Stimulated activated effector memory CD8-positive, alpha-beta T cell treated with anti-CD3 and anti-CD28 coated beads, Interleukin-12 subunit alpha, Interleukin-12 subunit beta, amount 100 ng/mL, for 72 hours (primary cell): ENCODE measurements at regions not wholly inside any gene's neighbourhood (a gene's known extent, or its start where the extent isn't known, plus 50 kb on each side); places are given as distances from the start of the nearest gene placed in this dataset.

Source experiments
- ATAC-seq: fragments of 150-1000 bp; cut with Tn5 transposase; 2 replicates; pipeline ENCODE4 v1.10.0; 2021
- DNase-seq, 2 donors: peaks; one replicate each; pipeline ENCODE4 v3.0.0; 2021 to 2022; ENCODE audit warnings: low spot score in 2 of 2
- H3K27ac Mint-ChIP-seq: one replicate; pipeline ENCODE4 v1.8.0; 2022; ENCODE audit warnings: mild to moderate bottlenecking, mixed read lengths
- H3K36me3 Mint-ChIP-seq: one replicate; pipeline ENCODE4 v1.8.0; 2022; ENCODE audit warnings: mild to moderate bottlenecking, mixed read lengths
- H3K4me1 Mint-ChIP-seq: one replicate; pipeline ENCODE4 v1.8.0; 2022; ENCODE audit warnings: mixed read lengths
- H3K4me3 Mint-ChIP-seq: one replicate; pipeline ENCODE4 v1.8.0; 2022; ENCODE audit warnings: mild to moderate bottlenecking, mixed read lengths
- H3K9me3 Mint-ChIP-seq: one replicate; pipeline ENCODE4 v1.8.0; 2022; ENCODE audit warnings: mixed read lengths

GRCh38 chr7:16066805-16067459, 354.4 kb downstream of the CRPPA start:
- Mint-ChIP-seq H3K4me1 (peaks cover 4% of the 10 kb centered on the region), H3K36me3 (no peaks in the 10 kb centered on the region), H3K9me3 (no peaks in the 10 kb centered on the region), H3K27ac (no peak overlapping the region), H3K4me3 (no peak overlapping the region)
- ATAC-seq (no peak), DNase-seq (no peak)

GRCh38 chr7:16065939-16066338, 355.4 kb downstream of the CRPPA start:
- H3K4me3 Mint-ChIP-seq = no peak overlapping the region

GRCh38 chr7:16063716-16064675, 357.3 kb downstream of the CRPPA start:
- Mint-ChIP-seq H3K4me1 (peaks cover 10% of the 10 kb centered on the region), H3K36me3 (no peaks in the 10 kb centered on the region), H3K27ac (no peak overlapping the region), H3K9me3 (no peaks in the 10 kb centered on the region), H3K4me3 (no peak overlapping the region)
- DNase-seq (no peak), ATAC-seq (no peak)

More at GRCh38 chr7:16065939-16066338, 355.4 kb downstream of the CRPPA start:
- Mint-ChIP-seq H3K36me3 (no peaks in the 10 kb centered on the region), H3K4me1 (peaks cover 10% of the 10 kb centered on the region), H3K9me3 (no peaks in the 10 kb centered on the region), H3K27ac (no peak overlapping the region)
- ATAC-seq = no peak
- DNase-seq = no peak

- ATAC-seq (no peak), DNase-seq (no peak)
- Mint-ChIP-seq H3K4me3 (no peak overlapping the region), H3K4me1 (peaks cover 10% of the 10 kb centered on the region), H3K27ac (no peak overlapping the region), H3K9me3 (no peaks in the 10 kb centered on the region), H3K36me3 (no peaks in the 10 kb centered on the region)
These were observed 358.1 kb downstream of the CRPPA start for GRCh38 chr7:16063221-16063620.

- no peak for DNase-seq
- ATAC-seq = no peak
- Mint-ChIP-seq H3K9me3 (no peaks in the 10 kb centered on the region), H3K4me1 (peaks cover 10% of the 10 kb centered on the region), H3K4me3 (no peak overlapping the region), H3K36me3 (no peaks in the 10 kb centered on the region), H3K27ac (no peak overlapping the region)
These were observed 359.1 kb downstream of the CRPPA start for GRCh38 chr7:16062269-16062668.

GRCh38 chr7:16061630-16062029, 359.7 kb downstream of the CRPPA start:
- Mint-ChIP-seq H3K4me1 (peaks cover 10% of the 10 kb centered on the region), H3K36me3 (no peaks in the 10 kb centered on the region), H3K9me3 (no peaks in the 10 kb centered on the region), H3K27ac (no peak overlapping the region), H3K4me3 (no peak overlapping the region)
- DNase-seq (no peak), ATAC-seq (no peak)

GRCh38 chr7:16061011-16061410, 360.3 kb downstream of the CRPPA start:
- H3K36me3 Mint-ChIP-seq = no peaks in the 10 kb centered on the region
- DNase-seq (no peak), ATAC-seq (no peak)
- H3K9me3 Mint-ChIP-seq = no peaks in the 10 kb centered on the region
- H3K27ac Mint-ChIP-seq = no peak overlapping the region
- peaks cover 10% of the 10 kb centered on the region for H3K4me1 Mint-ChIP-seq
- H3K4me3 Mint-ChIP-seq = no peak overlapping the region

- Mint-ChIP-seq H3K36me3 (no peaks in the 10 kb centered on the region), H3K27ac (no peak overlapping the region), H3K9me3 (no peaks in the 10 kb centered on the region), H3K4me3 (no peak overlapping the region), H3K4me1 (peaks cover 10% of the 10 kb centered on the region)
- ATAC-seq (no peak), DNase-seq (no peak)
These were observed 360.8 kb downstream of the CRPPA start for GRCh38 chr7:16060502-16060901.

- Mint-ChIP-seq H3K4me3 (no peak overlapping the region), H3K36me3 (no peaks in the 10 kb centered on the region), H3K4me1 (no peaks in the 10 kb centered on the region), H3K27ac (no peak overlapping the region), H3K9me3 (no peaks in the 10 kb centered on the region)
- ATAC-seq = no peak
- no peak for DNase-seq
These were observed 365.9 kb downstream of the CRPPA start for GRCh38 chr7:16055263-16055976.

GRCh38 chr7:16051561-16052255, 365.2 kb upstream of the MEOX2 start:
- no peak for DNase-seq
- Mint-ChIP-seq H3K4me1 (no peaks in the 10 kb centered on the region), H3K36me3 (no peaks in the 10 kb centered on the region), H3K9me3 (no peaks in the 10 kb centered on the region), H3K4me3 (no peak overlapping the region), H3K27ac (no peak overlapping the region)
- no peak for ATAC-seq

- H3K4me3 Mint-ChIP-seq = no peak overlapping the region
- no peak for ATAC-seq
- no peaks in the 10 kb centered on the region for H3K4me1 Mint-ChIP-seq
- no peak overlapping the region for H3K27ac Mint-ChIP-seq
- H3K36me3 Mint-ChIP-seq = no peaks in the 10 kb centered on the region
- DNase-seq = no peak
- H3K9me3 Mint-ChIP-seq = no peaks in the 10 kb centered on the region
These were observed 359.6 kb upstream of the MEOX2 start for GRCh38 chr7:16046041-16046440.

- H3K4me3 Mint-ChIP-seq = no peak overlapping the region
- DNase-seq = no peak
- ATAC-seq = no peak
- no peaks in the 10 kb centered on the region for H3K36me3 Mint-ChIP-seq
- H3K27ac Mint-ChIP-seq = no peak overlapping the region
- H3K4me1 Mint-ChIP-seq = no peaks in the 10 kb centered on the region
- H3K9me3 Mint-ChIP-seq = no peaks in the 10 kb centered on the region
These were observed 358.8 kb upstream of the MEOX2 start for GRCh38 chr7:16045296-16045695.

- no peak for ATAC-seq
- no peak overlapping the region for H3K27ac Mint-ChIP-seq
- H3K36me3 Mint-ChIP-seq = no peaks in the 10 kb centered on the region
- DNase-seq = no peak
- H3K4me1 Mint-ChIP-seq = no peaks in the 10 kb centered on the region
- no peak overlapping the region for H3K4me3 Mint-ChIP-seq
- H3K9me3 Mint-ChIP-seq = no peaks in the 10 kb centered on the region
These were observed 358.2 kb upstream of the MEOX2 start for GRCh38 chr7:16044645-16045044.

GRCh38 chr7:16040346-16040745, 353.9 kb upstream of the MEOX2 start:
- H3K27ac Mint-ChIP-seq = no peak overlapping the region
- ATAC-seq = no peak

GRCh38 chr7:16038906-16039305, 352.4 kb upstream of the MEOX2 start:
- Mint-ChIP-seq H3K9me3 (peaks cover 6% of the 10 kb centered on the region), H3K4me3 (no peak overlapping the region), H3K27ac (no peak overlapping the region), H3K4me1 (no peaks in the 10 kb centered on the region), H3K36me3 (no peaks in the 10 kb centered on the region)
- DNase-seq (no peak), ATAC-seq (no peak)

More at GRCh38 chr7:16040346-16040745, 353.9 kb upstream of the MEOX2 start:
- Mint-ChIP-seq H3K4me3 (no peak overlapping the region), H3K9me3 (peaks cover 5% of the 10 kb centered on the region), H3K4me1 (no peaks in the 10 kb centered on the region), H3K36me3 (no peaks in the 10 kb centered on the region)
- DNase-seq = no peak
